Urinary bladder (tissue), 3 donors: ENCODE measurements at regions not wholly inside any gene's neighbourhood (a gene's known extent, or its start where the extent isn't known, plus 50 kb on each side); places are given as distances from the start of the nearest gene placed in this dataset.
A peak's percentile ranks its signal among the peaks of the same experiment; 100 is the strongest.

Experiments used
- DNase-seq: peaks from one replicate; pipeline ENCODE4 v3.0.0-alpha.2; 2015; ENCODE audit errors: extremely low spot score
- H3K27ac ChIP-seq: one replicate; pipeline ENCODE4 v1.5.1; 2013; ENCODE audit warnings: low read depth, mild to moderate bottlenecking, moderate library complexity
- H3K36me3 ChIP-seq: one replicate; pipeline ENCODE4 v1.6.1; 2013; ENCODE audit warnings: mild to moderate bottlenecking, moderate library complexity; ENCODE audit not compliant: insufficient read depth
- H3K4me1 ChIP-seq: one replicate; pipeline ENCODE4 v1.6.1; 2013; ENCODE audit warnings: mild to moderate bottlenecking, moderate library complexity; ENCODE audit not compliant: insufficient read depth
- H3K4me3 ChIP-seq: one replicate; pipeline ENCODE4 v1.5.1; 2013; ENCODE audit warnings: low read depth, low read length
- WGBS: extraction: QIAGEN DNeasy Blood & Tissue Kit; methylation state at CpG from one replicate; pipeline ENCODE4 v1.1.7; 2013; 5-methylcytosine and 5-hydroxymethylcytosine counted together
- donor health status: healthy with polysubstance abuse.
- donor health status: healthy.

DNA sequence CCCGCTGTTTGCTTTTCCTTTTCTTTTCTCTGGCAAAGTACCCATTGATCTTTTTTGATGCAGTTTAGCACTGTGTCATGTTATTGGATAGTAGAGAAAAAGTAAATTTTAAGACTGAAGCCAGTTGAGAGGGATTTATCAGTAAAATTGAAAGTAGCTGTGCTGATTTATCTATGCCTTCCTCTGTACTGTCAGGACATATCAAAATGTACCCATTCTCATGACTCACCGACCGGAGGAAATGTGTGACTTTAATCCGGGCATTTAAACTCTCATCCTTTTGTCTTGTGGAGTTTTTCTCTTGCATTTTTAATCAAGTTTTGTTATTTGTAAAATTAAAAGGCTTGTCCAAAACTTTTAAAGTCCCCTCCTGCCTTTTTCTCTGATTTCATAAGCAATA, 276.6 kb upstream of the FMN2 start:
- Histone ChIP-seq H3K36me3 (no peaks in the 10 kb centered on the region), H3K4me1 (no peaks in the 10 kb centered on the region), H3K27ac (no peak overlapping the region), H3K4me3 (no peak overlapping the region)
- no peak for DNase-seq
- WGBS = 94% methylated on average over 4 of the region's 4 CpGs

GRCh38 chr1:239816081-239816782, 275.5 kb upstream of the FMN2 start:
- H3K36me3 ChIP-seq = no peaks in the 10 kb centered on the region
- no peak overlapping the region for H3K4me3 ChIP-seq
- 19% methylated on average over 5 of the region's 5 CpGs for WGBS
- peak; percentile 29 for DNase-seq
- no peak overlapping the region for H3K27ac ChIP-seq
- no peaks in the 10 kb centered on the region for H3K4me1 ChIP-seq

DNA sequence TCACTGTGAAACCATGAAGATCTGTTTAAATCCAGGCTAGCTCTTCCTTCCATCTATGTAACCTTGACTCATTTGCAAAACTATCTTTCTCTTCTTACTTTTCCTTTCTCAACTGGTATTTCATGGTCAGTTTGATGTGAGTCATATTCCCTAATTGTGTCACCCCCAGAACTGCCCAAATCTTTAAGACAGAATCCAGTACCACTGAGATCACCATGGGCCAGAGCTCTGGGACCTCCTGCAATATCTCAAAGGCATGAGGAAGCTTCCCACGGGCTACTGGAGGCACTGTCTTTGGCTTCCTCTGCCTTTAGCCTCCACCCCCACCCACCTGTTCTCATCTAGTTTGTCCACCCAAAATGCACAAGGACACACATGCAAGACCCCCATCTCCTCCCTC, 274.4 kb upstream of the FMN2 start:
- H3K4me1 ChIP-seq = no peaks in the 10 kb centered on the region
- 80% methylated on average over 1 of the region's 1 CpG for WGBS

GRCh38 chr1:239817801-239818200, 273.9 kb upstream of the FMN2 start:
- Histone ChIP-seq H3K36me3 (no peaks in the 10 kb centered on the region), H3K4me3 (no peak overlapping the region), H3K4me1 (no peaks in the 10 kb centered on the region), H3K27ac (no peak overlapping the region)
- no peak for DNase-seq
- 85% methylated on average over 7 of the region's 7 CpGs for WGBS

More for the DNA sequence above, 274.4 kb upstream of the FMN2 start:
- Histone ChIP-seq H3K36me3 (no peaks in the 10 kb centered on the region), H3K4me3 (no peak overlapping the region), H3K27ac (no peak overlapping the region)
- no peak for DNase-seq

DNA sequence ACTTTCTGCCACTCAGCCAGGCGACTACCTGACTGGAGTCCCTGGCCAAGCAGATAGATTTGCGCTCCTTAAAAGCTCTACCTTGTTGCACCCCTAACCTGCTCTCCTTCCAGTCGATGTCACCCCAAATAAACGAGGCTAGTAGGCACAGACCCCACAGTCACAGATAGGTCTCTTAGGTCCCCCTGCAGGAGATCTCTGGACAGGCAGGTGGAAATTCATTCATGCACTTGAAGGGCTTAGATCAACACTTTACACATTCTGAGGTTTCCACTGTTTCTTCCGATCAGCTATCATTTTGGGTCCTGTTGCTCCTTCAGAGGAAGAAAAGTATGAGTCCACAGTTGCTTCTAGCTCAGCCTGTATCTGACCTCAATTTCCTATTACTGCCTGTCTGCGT, 272.6 kb upstream of the FMN2 start:
- 83% methylated on average over 6 of the region's 6 CpGs for WGBS
- Histone ChIP-seq H3K4me3 (no peak overlapping the region), H3K4me1 (no peaks in the 10 kb centered on the region), H3K27ac (no peak overlapping the region), H3K36me3 (no peaks in the 10 kb centered on the region)
- DNase-seq = no peak

GRCh38 chr1:239819756-239820250, 271.9 kb upstream of the FMN2 start:
- Histone ChIP-seq H3K36me3 (no peaks in the 10 kb centered on the region), H3K27ac (no peak overlapping the region), H3K4me1 (no peaks in the 10 kb centered on the region), H3K4me3 (no peak overlapping the region)
- DNase-seq = no peak
- 83% methylated on average over 10 of the region's 10 CpGs for WGBS

DNA sequence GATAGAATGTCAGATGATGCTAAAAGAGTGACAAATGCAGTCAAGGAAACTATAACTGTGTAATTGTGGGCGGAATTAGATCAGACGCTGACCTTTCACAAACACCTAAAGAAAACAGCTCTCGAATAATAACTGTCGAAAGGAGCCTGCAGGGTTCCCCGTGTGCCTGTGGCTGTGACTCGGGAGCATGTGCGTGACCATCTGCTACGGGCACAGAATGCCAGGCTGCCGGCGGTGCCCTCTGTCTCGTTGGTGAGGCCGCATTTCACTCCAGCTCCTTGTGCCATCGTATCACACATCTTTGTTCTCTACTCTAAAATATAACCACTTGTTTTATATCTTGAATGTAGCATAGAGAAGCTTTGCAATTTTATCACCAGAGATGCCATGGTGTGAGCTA, 267.8 kb upstream of the FMN2 start:
- H3K27ac ChIP-seq = no peak overlapping the region
- WGBS = 90% methylated on average over 13 of the region's 13 CpGs
- H3K4me1 ChIP-seq = no peaks in the 10 kb centered on the region
- no peak for DNase-seq
- H3K36me3 ChIP-seq = no peaks in the 10 kb centered on the region
- H3K4me3 ChIP-seq = no peak overlapping the region

DNA sequence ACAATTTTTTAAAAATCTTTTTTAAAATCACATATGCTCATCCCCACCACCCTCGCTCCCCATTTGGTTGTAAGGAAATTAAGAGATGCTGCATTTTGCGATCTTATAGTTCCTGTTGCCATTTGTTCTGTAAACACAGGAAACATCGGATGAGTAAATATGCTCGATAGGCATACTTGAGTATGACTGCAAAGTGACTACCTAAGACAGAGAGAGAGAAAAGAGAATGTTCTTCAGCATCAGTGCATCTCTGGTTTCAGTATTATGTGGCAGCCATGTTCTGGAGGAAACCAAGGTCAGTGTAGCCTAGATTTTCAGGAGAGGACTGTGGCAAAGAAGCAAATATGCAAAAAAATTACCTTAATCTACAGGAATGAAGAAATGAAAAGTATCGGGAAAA, 265.5 kb upstream of the FMN2 start:
- no peak for DNase-seq
- 89% methylated on average over 5 of the region's 5 CpGs for WGBS
- no peak overlapping the region for H3K4me3 ChIP-seq
- no peaks in the 10 kb centered on the region for H3K4me1 ChIP-seq
- H3K36me3 ChIP-seq = no peaks in the 10 kb centered on the region
- H3K27ac ChIP-seq = no peak overlapping the region

- no peak overlapping the region for H3K4me3 ChIP-seq
- no peaks in the 10 kb centered on the region for H3K36me3 ChIP-seq
- WGBS = 91% methylated on average over 1 of the region's 1 CpG
- no peaks in the 10 kb centered on the region for H3K4me1 ChIP-seq
- DNase-seq = no peak
- H3K27ac ChIP-seq = no peak overlapping the region
Observed at GRCh38 chr1:239826736-239827135, 264.9 kb upstream of the FMN2 start.

DNA sequence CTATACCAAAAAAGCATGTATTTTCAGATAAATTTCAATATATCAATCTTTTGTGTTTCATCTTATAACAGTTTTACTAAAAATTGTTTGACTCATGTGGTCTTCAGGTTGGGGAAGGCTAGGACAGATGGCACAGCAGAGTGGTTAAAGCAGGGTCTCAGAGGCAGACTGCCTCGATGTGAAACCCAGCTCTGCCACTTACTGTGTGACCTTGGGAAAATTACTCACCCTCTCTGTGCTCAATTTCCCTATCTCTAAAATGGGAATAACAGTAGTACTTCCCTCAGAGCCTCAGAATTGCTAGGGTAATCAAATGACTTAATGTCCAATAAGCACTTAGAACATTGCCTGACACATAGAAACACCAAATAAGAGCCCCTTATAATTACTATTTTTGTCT, 262.1 kb upstream of the FMN2 start:
- no peaks in the 10 kb centered on the region for H3K4me1 ChIP-seq
- H3K4me3 ChIP-seq = no peak overlapping the region
- H3K36me3 ChIP-seq = no peaks in the 10 kb centered on the region
- no peak overlapping the region for H3K27ac ChIP-seq
- WGBS = 95% methylated on average over 1 of the region's 1 CpG
- DNase-seq = no peak

GRCh38 chr1:239831577-239832355, 259.9 kb upstream of the FMN2 start:
- Histone ChIP-seq H3K36me3 (no peaks in the 10 kb centered on the region), H3K4me3 (no peak overlapping the region), H3K27ac (no peak overlapping the region), H3K4me1 (no peaks in the 10 kb centered on the region)
- no peak for DNase-seq
- WGBS = 62% methylated on average over 5 of the region's 5 CpGs

DNA sequence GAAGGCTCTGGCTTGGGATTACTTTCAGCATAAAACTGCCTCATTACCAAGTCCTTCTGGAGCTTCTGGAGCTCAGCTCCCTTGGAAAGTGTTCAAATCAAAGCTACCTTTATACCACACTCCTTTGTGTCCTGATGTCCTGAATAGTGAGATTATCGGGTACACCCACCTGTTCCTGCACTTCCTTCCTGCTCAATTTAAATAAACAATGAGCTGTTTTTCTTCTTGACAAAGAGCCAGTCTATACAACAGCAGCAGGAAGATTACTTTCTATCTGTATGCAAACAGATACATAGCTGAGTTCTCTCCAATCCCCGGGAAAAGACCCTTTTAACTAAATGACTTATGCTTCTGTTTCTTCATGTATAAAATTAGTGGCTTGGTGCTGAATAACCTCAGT, 258.0 kb upstream of the FMN2 start:
- Histone ChIP-seq H3K4me1 (no peaks in the 10 kb centered on the region), H3K4me3 (no peak overlapping the region), H3K36me3 (no peaks in the 10 kb centered on the region), H3K27ac (no peak overlapping the region)
- no peak for DNase-seq
- WGBS = 33% methylated on average over 2 of the region's 2 CpGs

DNA sequence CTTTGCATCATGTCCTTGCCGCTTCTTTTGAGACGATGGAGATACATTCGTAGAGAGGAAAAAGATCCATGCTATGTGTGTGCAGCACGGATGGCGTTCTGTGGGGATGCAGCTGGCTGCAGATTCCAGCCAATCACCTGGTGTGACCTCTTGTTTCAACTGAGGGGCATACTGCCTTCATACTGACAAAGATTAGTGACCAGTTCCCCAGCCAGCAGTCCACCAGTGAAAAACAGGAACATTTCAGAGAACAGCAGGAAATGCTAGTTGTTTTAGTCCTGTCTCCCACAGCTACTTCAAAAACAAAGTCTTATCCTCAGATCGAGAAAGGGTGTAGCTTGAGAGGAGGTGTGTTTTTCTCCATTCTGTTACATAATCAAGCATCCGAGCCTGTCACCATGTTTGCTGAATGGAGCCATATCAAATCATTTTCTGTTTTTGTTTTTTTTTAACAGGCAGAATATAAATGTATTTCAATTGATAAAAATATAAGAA, 255.7 kb upstream of the FMN2 start:
- Histone ChIP-seq H3K27ac (no peak overlapping the region), H3K4me3 (no peak overlapping the region), H3K4me1 (no peaks in the 10 kb centered on the region), H3K36me3 (no peaks in the 10 kb centered on the region)
- DNase-seq = no peak
- WGBS = 81% methylated on average over 7 of the region's 7 CpGs

DNA sequence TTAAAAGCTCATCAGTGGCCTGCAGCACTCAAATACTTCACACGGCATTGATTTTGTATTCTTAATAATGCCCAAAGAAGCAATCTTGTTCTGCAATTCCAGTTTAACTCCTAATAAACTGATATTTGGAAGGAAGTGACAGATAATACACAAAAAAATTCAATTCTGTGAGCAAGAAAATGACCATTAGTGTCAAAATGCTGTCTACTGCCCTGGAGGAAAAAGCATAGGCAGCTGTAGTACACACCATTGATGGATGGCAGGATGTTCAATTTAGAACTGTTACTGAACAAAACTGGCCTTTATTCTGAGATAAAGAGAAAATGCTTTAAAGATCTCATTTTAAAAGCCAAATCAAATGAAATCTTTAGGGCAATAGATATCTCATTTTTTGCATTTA, 251.3 kb upstream of the FMN2 start:
- Histone ChIP-seq H3K27ac (no peak overlapping the region), H3K4me3 (no peak overlapping the region), H3K36me3 (no peaks in the 10 kb centered on the region), H3K4me1 (no peaks in the 10 kb centered on the region)
- no peak for DNase-seq
- WGBS = 94% methylated on average over 1 of the region's 1 CpG
